Stimulated activated CD4-positive, alpha-beta T cell treated with anti-CD3 and anti-CD28 coated beads, Interleukin-2, amount 100 ng/mL, for 24 hours (primary cell): ENCODE measurements at regions not wholly inside any gene's neighbourhood (a gene's known extent, or its start where the extent isn't known, plus 50 kb on each side); places are given as distances from the start of the nearest gene placed in this dataset.
"Not testable (repeated sequence)": the region's sequence is repeated elsewhere in the genome, so short reads cannot be mapped to it uniquely, and the experiment has no call there.

Experiments used
- DNase-seq, 2 donors: peaks; one replicate each; pipeline ENCODE4 v3.0.0-alpha.2; 2020

GRCh38 chr22:27073601-27074425, 416.4 kb downstream of the MIAT start:
- no peak for DNase-seq

- no peak for DNase-seq
Measured at GRCh38 chr22:27075028-27075678, 417.8 kb downstream of the MIAT start.

- DNase-seq = no peak
Measured at GRCh38 chr22:27075891-27076290, 418.5 kb downstream of the MIAT start.

- DNase-seq = not testable (repeated sequence)
Measured at GRCh38 chr22:27078064-27078463, 420.7 kb downstream of the MIAT start.

GRCh38 chr22:27080036-27080578, 422.7 kb downstream of the MIAT start:
- no peak for DNase-seq

GRCh38 chr22:27080863-27081262, 423.5 kb downstream of the MIAT start:
- DNase-seq = no peak

GRCh38 chr22:27083610-27084009, 426.2 kb downstream of the MIAT start:
- DNase-seq = no peak

GRCh38 chr22:27084130-27084529, 426.7 kb downstream of the MIAT start:
- DNase-seq = no peak

GRCh38 chr22:27086080-27087044, 429.0 kb downstream of the MIAT start:
- DNase-seq = no peak

GRCh38 chr22:27087051-27087450, 429.7 kb downstream of the MIAT start:
- no peak for DNase-seq

- DNase-seq = no peak
Measured at GRCh38 chr22:27088026-27088425, 430.6 kb downstream of the MIAT start.

GRCh38 chr22:27089264-27089663, 431.9 kb downstream of the MIAT start:
- no peak for DNase-seq

GRCh38 chr22:27090611-27091011, 433.2 kb downstream of the MIAT start:
- DNase-seq = no peak

- DNase-seq = no peak
Measured at GRCh38 chr22:27093422-27093821, 436.0 kb downstream of the MIAT start.

- no peak for DNase-seq
Measured at GRCh38 chr22:27094633-27095308, 437.4 kb downstream of the MIAT start.

- no peak for DNase-seq
Measured at GRCh38 chr22:27097506-27097905, 440.1 kb downstream of the MIAT start.

- no peak for DNase-seq
Measured at GRCh38 chr22:27097933-27098332, 440.5 kb downstream of the MIAT start.

- DNase-seq = no peak
Measured at GRCh38 chr22:27099946-27100722, 442.7 kb downstream of the MIAT start.

GRCh38 chr22:27100789-27101188, 443.4 kb downstream of the MIAT start:
- DNase-seq = no peak

GRCh38 chr22:27101288-27101687, 443.9 kb downstream of the MIAT start:
- DNase-seq = no peak

- no peak for DNase-seq
Measured at GRCh38 chr22:27104449-27104848, 447.1 kb downstream of the MIAT start.
